ENCODE measurements at regions not wholly inside any gene's neighbourhood (a gene's known extent, or its start where the extent isn't known, plus 50 kb on each side); places are given as distances from the start of the nearest gene placed in this dataset.
"Not testable (repeated sequence)": the region's sequence is repeated elsewhere in the genome, so short reads cannot be mapped to it uniquely, and the experiment has no call there.

DNA sequence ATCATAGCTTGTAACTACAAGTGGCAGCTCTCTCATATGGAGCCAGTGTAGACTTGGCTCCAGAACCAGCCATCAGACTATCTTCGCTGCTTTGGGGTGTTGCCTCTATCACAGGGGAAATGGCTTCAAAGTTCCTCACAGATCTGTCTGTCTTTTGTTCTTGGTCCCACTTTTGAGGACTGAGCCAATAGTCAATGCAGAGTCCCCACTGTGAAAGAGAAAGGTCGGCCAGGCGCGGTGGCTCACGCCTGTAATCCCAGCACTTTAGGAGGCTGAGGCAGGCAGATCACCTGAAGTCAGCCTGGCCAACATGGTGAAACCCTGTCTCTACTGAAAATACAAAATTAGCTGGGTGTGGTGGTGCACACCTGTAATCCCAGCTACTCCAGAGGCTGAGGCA is 86.9 kb upstream of the FZD7 start:
- not testable (repeated sequence) for DNase-seq

DNA sequence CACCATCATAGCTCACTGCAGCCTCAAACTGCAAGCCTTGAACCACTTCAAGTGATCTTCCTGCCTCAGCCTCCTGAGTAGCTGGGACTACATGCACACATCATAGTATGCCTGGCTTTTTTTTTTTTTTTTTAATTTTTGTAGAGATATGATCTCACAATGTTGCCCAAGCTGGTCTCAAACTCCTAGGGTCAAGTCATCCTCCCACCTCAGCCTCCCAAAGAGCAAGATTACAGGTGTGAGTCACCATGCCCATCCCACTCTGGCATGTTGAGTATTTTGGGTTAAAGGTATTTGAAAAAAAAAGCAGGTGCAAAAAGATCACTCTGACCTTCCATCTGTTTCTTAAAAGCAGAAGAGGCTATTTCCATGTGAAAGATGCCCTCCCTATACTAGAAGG is 86.4 kb upstream of the FZD7 start:
- DNase-seq: no peak

DNA sequence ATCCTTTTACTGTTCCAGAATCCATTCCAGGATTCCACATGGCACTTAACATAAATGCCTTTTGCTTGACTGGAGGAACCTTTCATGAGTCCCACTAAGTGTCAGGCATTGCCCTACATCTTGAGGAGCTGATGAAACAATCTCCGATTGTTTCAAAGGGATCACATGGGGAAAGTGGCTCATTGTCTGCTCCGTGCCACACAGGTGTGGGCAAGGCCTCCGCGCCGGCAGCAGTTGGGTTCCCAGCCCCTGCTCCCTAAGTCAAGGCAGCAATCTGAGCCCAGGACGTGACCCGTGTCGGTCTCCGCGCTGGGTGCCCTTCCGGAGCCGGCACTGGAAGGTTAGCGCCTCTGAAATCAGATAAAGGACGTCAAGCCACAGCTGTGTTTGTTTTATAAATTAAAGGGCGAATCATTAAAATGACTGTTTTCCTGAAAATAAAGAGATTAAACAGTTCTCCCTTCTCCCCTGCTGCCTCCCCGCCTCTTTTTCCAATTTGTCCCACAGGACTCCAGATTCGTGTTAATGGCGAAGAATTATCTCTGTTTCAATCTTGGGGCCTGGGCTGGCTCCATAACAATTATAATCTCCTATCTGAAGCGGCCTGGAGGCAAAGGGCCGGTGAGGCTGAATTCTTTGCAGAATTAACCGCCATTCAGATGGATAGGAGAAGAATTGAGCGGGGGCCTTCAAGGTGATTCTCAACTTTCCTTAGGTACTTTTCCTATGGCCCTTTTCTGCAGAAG is 84.3 kb upstream of the FZD7 start:
- no peak for DNase-seq

DNA sequence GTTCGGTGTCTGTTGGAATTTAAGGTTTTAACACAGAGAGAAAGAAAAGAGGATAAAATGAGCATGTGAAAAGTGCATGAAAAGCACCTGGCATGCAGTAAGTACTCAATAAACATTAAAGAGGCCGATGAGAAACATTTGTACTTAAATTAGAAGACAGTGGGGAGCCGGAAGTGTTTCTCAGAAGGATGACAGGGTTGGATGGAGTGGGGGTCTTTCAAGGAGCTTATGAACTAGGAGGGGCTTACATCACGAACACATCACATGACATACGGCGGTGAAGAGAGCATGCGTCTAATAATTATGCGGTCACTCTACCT is 83.8 kb upstream of the FZD7 start:
- DNase-seq: no peak

DNA sequence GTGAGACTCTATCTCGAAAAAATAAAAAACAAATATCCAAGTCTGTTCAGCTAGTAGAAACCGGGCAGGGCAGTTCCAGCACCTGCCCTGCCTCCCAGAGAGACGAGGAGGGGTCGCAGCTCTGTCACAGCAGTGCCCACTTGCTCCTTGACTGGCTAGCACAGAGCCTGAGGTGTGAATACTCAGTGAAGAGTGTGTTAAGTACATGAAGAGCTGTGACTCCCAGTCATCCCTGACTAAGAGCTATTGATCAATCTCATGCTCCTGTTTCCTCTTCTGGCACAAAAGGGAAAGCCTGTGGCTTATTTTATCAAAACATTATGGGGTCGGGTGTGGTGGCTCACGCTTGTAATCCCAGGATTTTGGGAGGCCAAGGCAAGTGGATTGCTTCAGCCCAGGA is 83.0 kb upstream of the FZD7 start:
- no peak for DNase-seq

DNA sequence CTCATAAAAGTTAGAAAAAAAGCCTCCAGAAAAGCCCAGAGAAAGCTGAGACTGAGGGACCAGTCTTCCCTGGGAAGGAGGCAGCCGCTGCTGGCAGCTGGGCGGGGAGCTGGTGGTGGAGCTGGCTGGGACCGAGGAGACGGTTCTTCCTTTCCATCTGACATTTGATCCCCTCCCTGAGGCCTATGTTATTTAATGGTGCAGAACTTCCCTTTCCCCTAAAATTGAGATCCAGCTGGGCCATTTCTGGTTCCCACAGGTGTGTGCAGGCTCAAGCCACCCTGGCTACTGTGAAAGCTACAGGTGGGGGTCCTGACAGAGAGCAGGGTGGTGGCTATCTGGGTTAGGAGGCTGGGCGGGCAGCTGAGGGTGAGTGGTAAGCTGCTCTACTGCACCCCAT is 81.5 kb upstream of the FZD7 start:
- DNase-seq: no peak

DNA sequence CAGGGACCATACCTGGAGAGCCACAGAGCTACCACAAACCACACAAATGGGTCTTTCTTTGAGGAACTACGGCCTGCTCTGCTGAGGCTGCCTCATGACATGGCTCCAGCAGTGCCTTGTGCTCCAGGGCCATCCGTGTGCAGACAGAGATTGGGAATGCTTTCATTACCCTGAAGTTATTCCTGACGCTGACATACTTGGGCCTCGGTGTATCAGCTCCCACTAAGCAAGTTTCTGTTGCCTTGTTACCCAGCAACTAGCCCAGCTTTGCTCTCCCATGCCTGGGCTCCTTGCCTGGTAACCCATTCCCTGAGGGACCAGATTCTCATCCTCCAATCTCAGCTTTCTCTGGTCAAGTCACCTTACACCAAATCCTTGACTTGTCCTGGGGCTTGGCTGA is 80.3 kb upstream of the FZD7 start:
- no peak for DNase-seq

DNA sequence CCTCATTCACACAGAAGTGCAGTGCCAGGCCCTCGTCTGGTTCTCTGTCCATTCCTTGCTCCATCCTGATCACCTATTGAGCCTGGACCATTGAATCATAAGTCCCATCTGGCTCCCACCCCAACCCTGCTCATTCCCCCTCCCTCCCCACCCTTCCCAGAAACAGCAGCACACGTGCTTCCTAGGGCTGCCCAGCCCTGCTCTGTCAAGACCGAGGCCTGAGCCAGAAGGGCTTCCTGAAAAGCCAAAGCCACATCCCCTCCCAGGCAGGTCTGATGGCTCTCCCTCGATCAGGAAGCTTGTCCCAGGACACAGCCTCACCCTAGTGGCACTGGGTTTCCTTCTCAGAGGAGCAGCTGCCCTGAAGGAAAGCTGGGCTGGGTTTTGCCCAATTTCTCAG is 79.8 kb upstream of the FZD7 start:
- no peak for DNase-seq

DNA sequence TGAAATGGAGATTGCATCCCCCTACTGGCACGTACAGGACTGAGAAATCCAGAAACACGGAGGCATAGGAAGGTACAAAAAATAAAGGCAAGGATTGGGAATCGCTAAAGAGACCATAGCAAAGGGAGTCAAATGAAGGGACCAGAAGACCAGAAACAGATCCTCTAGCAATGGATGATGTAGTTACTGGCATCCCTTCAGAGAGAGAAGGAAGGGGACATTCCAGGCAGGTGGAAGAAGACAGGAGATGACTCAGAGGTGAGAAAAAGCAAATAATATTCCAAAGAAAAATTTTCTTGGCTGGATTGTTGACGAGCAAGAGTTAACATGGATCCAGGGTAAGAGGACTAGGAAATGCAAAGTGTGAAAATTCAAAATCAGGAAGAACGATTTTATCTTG is 78.4 kb upstream of the FZD7 start:
- no peak for DNase-seq

DNA sequence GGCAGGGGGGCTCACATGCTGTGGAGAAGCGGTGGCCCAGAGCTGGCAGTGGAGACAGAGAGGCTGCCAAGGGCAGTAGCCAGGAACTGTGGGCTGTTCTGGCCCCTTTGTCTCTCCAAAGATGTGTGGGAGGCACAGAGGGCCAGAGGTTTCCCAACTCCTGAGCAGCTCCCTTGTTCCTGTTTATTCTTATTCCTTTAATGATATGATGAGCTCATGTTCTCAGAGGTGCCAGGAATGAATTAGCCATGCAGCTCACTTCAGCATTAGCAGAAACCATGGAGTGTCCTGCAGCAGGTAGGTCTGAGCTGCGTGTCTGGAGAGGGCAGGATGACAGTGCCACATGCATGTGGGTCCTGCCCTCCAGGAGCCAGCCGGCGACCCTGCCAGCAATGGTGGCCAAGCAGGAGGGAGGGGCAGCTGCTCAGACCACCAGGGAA is 77.9 kb upstream of the FZD7 start:
- no peak for DNase-seq

DNA sequence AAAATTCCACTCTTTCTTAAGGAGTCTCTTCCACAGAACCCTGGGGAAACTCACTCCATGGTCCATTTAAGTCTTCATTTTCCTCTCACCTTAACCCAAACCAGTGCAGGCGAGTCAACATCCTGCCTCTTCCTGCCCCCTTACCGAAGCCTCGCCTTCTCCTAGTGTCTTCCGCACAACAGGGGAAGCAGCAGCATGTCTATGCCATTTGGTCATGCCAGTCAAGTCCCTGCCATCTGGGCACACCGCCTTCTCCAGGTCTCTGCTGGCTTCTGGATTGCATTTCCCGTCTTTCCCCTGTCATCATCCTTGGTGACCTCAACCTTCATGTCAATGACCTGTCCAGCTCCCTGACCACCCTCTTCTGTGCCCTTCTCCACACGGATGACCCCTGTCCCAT is 77.3 kb upstream of the FZD7 start:
- no peak for DNase-seq

DNA sequence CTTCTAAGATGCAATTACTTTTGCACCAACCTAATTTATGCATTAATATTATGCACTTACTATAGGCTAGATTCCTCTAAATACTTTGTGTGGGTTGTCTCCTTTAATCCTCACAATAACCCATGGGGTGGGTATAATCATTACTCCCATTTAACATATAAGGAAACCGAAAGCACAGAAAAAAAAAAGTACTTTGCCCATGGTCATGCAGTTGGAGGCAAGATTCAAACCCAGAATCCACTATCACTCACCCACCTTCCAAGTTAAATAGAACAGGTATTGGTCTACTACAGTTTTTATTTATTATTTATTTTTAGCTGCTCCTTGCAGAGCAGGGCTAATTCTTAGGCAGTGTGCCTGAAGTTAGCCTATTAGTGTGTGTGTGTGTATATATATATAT is 76.6 kb upstream of the FZD7 start:
- no peak for DNase-seq

DNA sequence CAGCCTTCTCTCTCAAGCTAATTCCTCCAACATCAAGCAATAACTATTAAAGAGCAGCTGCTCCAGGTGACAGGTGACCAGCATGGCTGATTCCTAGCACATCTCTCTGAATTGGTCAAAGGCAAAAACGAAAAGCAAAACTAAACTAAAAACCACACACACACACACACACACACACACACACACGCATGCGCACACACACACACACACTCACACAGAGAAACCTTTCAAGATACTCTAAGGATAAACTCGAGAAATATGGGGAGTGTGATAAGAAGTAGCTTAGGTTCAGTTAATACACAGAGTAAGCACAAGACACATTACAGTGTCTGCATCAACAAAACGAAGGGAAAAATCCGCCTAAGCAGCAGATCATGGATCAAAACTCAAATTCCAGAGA is 74.5 kb upstream of the FZD7 start:
- DNase-seq: no peak

DNA sequence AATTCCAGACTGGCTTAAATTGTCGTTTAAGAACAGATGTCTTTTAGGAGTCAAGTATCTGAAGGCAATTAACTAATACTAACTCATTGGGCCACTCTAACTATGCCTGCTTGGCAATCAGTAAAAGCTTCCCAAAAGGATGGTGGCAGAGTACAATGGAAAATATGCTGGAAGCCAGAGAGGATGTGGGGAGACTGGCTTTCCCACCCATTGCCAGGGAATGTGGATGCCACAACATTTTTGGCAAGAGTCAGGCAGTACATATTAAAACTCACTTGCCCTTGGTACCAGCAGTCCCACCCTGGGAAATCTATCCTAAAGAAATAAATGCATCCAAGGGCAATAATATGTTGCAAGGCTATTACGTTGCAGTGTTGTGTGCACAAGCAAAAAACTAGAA is 74.0 kb upstream of the FZD7 start:
- no peak for DNase-seq

DNA sequence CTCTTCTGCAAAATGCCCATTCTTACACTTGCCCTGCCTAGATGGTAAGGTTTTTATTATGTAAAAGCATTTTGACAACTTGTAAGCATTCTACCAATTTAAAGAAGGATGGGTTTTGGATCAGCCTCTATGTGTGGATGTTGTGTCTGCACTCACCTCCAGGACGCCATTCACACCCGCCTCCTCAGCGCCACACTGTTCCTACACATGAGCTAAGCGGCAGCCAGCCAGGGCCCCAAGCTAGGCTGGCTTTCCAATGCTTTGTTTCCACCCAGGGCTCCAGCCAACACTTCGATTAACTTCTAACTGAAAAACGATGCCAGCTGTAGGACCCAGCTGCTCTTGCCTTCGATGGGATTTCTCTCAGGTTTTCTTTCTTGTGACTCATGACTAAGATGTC is 73.3 kb upstream of the FZD7 start:
- no peak for DNase-seq

DNA sequence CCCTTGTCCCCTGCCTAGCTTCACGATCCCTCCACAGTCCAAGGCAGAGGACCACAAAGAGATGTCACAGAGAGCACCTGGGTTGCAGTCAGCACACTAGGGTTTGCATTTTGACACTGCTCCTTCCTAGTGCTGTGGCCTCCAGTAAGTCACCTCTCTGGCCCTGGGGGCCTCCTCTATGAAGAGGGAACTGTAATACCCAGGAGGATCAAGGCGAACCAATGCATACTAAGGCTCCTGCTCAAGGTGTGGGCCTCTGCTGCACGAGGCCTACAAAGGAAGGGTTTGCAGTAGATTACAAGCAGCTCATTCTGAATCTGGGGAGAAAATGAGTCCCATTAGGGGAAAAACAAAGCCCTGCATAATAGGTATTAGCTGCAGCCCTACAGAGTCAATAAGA is 72.3 kb upstream of the FZD7 start:
- DNase-seq: no peak

DNA sequence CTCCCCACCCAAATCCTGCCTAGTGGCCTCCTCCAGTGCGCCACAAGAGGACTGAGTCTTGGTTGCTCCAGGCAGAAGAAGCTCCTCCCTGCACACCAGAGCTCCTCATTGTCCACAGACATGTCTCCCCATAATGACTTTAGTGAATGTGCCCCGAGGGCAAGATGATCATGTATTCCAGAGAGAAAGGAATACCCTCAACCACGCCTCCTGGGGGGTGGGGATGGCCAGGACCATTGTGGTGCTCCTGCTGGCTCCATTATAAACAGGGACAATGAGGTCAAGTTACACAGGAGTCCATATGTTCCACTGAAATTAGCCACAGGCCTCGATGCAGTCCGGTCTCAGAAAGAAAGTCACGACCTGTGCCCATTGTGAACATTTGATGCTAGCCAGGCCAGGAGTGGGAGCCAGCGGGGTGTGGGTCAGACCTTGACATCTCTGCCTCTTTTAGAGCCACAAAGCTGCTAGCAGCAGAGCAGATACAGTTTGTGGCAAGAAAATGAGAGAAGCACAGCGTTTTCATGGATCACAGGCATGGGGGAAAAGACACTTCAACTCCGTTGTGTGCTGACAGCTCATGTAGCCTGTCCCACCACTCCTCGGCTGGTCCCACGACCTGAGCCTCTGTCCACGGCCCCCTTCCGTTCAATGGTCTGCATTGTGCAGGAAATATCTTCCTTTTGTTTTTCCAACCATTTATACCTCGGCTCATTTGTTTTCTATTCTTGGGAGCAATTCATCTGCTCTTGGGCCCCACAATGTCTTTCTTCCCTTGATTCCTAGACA is 70.7 kb upstream of the FZD7 start:
- no peak for DNase-seq

DNA sequence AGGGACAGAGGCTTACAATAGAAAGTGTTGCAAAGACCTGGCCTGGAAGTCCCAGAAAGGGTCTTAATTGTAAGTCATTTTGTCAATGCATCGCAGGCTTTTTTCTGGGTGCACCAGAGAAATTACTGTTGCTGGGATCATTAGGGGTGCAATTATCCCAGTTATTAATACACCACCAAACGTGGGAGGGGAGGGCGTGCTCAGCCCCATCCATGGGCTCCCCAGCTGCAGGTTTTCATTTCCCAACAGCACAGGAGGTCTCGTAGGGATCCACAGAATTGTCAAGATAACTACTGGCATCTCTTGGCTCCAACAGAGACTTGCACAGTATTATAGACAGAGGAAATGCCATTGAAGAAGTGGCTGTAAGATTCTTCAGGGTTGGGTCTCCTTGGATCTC is 69.6 kb upstream of the FZD7 start:
- DNase-seq: no peak

DNA sequence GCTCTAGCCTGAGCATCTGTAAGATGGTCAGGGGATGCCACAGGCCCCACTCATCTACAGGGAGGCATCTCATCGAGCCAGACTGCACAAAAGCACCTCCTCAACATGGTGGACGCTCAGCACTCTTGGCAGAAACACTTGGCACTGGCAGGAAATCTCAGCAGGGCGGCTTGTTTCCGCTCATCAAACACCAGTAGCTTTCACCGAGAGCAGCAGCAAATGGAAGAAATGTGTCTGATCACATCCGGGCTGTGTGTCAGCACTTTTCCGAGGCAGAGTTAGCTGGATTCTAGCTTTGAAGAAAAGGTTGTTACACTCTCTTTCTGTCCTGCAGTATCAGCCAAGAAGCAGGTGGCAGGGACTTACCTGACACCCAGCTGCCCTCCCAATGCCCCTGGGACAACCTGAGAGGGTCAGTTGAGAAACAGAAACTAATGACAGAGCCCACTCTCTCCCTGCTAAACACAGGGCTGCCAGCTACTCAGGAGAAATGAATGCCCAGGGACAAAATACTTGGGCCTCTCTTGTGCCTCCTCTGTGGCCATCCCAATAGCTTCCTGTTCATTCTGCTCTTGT is 68.9 kb upstream of the FZD7 start:
- DNase-seq: peak; percentile 25

DNA sequence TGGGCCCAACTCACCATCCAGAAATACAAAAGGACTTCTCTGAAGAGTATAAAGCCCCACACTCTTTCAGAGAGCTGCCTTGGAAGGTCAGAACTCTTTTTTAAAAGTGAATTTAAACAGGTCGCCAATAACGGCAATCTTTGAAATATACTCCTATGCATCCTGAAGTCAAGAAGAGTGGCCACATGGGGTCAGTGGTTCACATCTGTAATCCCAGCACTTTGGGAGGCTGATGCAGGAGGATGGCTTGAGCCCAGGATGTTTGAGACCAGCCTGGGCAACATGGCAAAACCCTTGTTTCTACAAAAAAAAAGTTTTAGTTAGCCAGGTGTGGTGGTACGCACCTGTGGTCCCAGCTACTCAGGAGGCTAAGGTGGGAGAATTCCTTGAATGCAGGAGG is 68.1 kb upstream of the FZD7 start:
- DNase-seq: no peak

DNA sequence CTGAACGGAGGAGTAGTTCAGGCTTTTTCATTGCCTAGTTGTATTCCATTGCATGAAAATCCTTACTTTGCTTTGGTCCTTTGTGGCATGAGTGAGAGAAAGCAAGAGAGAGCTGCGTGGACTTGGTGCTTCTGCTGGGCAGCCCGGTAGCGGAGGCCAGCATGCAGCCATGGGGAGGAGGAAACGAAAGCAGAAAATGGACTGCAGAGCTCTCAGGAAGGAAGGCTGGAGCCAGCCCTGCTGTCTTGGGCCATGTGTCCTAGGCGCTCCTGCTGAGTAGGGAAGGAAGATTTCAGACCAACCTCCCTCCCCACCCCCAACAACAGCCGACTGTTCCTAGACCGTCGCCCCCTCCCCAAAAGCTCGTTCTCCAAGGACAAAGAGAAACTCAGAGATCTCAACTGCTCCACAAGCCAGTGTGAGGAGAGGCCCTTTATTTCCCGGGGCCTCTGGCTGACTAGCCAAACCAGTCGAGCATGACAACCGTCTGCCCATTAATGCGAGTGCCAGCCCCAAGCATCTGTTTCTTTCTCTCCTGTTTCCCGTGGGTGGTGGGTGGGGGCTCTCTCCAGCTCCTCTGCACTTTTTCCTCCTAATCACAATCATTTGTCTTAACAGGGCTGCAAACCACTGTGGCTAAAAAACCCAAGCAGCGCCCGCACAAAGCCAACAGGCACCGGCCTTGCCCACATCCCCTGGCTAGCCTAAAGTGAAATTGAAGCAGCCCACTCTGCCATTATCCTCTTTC is 66.8 kb upstream of the FZD7 start:
- DNase-seq: no peak

DNA sequence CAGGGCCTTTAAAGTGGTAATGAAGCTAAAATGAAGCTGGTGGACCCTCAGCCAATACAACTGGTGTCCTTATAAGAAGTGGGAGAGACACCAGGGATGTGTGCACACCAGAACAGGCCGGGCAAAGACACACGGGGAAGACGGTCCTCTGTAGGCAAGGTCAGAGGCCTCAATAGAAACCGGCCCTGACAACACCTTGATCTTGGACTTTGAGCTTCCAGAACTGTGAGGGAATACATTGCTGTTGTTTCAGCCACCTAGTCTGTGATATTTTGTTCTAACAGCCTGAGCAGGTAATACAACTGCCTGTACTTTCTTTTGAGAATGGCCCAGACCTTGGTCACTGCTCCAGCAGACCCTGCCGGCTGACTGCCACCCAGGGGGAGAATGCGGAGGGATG is 65.6 kb upstream of the FZD7 start:
- DNase-seq: no peak

DNA sequence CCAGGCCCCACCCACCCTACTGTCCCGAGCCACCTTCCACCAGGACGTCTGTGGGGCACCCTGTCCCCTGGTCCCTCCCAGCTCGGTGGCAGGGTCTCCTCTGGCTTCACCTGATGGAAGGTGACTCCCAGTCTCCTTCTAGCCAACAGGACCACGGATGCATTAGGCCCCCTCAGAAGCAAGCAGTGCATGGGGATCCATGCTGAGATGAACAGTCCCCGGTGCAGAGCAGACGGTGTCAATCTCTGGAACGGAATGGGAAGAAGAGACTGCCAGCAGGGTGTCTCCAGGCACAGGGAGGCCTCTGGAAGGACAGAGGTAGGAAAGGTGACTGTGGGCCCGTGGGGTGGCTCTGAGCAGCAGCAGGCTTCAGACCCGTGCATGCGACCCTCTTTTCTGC is 65.2 kb upstream of the FZD7 start:
- no peak for DNase-seq
